Occipital lobe (tissue), 1 donor: ENCODE measurements at regions not wholly inside any gene's neighbourhood (a gene's known extent, or its start where the extent isn't known, plus 50 kb on each side); places are given as distances from the start of the nearest gene placed in this dataset.
"Not testable (repeated sequence)": the region's sequence is repeated elsewhere in the genome, so short reads cannot be mapped to it uniquely, and the experiment has no call there.

Experiments
- DNase-seq: peaks from one replicate; lab custom pipeline; 2025; lab: John Stamatoyannopoulos, UW

DNA sequence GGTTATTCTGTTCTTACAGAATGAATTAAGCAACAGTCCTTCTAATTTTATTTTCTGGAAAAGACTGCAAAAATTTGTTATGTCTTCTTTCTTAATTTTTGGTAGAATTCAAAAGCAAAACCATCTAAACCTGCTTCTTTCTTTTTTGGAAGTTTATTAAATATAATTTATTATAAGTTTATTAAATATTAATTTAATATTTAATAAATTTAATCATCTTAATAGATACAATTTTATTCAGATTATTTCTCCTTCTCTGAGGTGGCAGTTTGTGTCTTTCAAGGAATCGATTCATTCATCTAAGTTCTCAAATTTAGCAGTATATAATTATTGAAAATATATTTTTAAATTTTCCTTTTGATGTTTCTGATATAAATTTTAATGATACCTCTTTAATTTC is 837.5 kb upstream of the LRRC4C start:
- DNase-seq = no peak

DNA sequence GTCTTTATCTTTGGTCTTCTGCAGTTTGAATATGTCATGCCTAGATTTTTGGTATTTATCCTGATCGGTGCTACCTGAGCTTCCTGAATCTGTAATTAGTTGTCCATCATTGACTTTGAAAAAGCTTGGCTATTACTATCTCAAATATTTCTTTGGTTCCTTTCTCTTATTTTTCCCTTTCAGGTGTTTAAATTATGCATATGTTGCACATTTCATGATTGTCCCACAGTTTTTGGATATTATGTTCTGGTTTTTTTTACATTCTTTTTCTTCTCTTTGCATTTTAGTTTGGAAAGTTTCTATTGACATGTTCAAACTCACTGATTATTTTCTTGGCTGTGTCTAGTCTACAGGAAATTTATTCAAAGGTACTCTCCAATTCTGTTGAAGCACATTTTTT is 840.3 kb upstream of the LRRC4C start:
- no peak for DNase-seq

DNA sequence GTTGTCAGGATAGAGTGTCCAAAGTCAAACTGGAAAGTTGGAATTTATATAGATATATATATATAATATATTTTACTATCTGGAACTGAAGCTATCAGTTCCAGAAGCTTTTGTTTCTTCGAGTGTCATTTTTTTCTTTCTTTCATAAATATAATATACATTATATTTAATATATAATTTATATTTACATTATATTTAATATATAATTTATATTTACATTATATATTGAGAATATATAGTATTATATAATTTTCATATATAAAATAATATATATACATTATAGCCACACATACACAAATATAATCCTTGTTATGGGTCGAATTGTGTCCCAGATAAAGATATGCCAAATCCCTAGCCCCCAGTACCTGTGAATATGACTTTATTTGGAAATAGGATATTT is 842.3 kb upstream of the LRRC4C start:
- DNase-seq = no peak

DNA sequence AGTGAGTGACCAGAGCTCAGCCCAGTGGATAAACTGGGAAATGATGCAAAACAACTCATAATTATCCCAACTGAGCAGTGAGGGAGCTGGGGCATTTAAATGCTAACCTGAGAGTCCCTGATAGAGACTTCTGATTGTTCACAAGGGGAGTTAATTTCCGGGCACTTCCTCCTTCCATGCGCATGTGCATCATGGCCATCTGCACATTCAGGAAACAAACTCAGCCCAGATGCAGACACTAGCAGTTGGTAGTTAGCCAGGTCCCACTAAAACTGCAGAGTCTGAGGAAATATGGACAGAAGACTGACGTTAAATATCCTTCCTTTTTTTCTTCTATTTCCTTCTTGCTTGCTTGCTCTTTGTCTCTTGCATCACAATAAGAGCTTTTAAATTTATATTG is 852.1 kb upstream of the LRRC4C start:
- DNase-seq = no peak

DNA sequence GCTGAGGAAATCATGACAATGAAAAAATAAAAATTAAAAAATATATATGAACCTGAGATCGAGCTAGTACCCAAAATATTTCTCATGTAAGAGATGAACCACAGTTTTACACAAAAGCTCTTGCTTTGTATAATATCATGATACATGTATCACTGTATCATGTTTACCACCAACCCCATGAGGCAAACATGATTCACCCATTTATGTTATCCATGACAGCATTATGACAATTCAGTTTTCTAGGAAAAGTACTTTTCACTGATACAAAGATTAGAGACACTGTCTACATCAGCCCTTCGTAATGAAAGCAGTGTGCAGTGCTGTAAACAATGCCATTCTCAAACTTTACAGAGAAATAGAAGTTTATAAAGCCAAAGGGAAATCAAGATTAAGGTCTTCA is 852.5 kb upstream of the LRRC4C start:
- no peak for DNase-seq

DNA sequence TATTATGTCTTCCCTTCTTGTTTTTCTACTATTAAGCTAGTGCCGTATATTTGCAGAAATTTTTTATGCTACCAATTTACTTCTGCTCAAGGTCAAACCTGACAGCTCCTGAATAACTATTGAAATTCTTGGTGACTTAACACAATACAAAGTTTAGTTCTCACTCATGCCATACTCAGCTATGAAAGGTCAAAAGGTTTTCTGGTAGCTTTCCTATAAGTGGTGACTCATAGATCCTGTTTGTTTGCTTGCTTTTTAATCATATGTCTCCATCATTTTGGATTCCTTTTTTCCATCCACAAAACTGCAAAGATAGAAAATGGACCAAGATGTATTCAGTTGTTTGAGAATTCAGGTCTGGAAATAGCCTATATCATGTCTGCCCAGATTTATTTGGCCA is 855.8 kb upstream of the LRRC4C start:
- no peak for DNase-seq

DNA sequence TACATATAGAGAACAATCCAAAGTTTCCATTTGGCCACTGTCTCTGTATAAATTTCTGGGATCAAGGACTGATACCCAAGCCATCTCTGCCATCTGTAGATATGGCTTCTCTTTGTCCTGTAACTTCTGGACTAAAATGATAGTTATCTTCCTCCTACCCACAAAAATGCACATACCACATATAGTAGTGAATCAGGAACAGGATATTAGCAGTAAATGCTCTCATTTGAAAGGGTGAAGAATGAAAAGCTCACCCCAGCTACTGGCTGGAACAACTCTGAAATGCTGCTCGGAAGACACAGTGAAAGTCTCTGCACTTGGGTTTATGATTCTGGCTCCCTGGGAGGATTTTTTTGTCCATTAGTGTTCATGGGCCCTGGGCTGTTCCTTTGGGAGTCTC is 856.4 kb upstream of the LRRC4C start:
- DNase-seq = no peak

DNA sequence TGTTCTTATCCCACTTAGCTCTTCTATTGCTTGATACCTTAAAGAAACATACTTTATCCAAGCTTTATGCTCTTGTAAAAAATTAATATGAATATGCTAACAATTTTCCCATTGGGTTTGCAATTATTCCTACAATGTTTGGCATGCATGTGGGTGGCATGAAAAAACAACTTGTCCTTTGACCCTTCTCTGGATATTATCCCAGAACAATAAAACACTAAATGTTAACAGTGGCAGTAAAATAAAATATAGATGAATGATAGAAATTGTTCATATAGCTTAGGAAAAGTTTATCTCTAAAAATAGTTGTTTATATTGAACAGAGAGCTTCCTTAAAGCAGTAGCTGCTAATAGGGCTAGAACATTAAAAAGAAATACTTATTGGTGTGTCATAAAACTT is 860.5 kb upstream of the LRRC4C start:
- no peak for DNase-seq

DNA sequence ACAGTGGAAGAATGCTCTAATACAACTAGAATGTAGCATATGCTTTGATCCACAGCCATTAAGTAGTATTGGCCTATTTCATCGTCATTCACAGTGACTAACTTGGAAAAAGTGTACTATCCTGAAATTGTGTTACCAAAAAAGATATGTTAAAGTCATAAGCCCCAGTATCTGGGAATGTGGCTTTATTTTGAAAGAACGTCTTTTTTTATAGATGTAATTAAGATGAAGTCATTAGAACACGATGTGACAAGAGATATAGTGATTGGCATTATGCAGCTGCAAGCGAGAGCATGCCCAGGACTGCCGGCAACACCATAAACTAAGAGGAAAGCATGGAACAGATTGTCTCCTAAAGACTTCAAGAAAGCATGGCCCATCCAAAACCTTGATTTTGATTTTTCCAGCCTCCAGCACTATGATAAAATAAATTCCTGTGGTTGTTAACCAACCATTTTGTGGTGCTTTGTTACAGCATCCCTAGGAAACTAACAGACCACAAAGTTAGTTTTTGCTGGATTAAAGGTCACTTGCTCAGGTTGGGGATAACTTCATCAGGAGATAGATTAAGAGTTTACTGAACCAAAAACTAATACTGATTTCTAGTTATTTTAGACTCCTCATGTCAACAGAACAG is 870.6 kb upstream of the LRRC4C start:
- no peak for DNase-seq

DNA sequence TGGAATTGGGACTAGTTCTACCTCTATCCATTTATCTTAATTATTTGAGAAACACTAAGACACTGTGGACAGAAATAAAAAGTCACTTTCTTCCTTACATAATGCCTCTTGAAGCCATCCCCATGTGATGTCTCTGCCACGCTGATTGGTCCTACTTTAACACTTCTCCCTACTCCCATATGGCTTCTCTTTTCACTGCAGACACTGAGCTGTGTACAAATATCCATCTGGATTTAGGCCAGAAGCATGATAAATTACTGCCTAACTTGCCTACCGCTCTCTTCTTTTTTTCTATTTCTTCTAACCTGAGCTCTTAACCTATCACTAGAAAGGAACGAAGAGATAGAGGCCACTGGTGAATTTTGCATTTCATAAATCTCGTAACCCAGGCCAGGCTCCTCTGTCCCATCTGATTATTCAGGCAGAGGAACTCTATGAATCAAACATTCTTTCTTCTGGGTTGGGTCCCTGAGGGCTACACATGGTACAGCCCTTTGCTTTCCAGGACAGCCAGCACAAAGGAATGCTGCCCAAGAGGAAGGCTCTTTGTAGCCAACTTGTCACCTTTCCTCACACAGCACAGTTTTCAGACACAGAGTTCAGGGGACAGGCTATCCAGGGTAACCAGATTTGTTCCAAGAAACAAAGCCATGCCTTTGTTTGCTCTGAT is 878.5 kb upstream of the LRRC4C start:
- no peak for DNase-seq

DNA sequence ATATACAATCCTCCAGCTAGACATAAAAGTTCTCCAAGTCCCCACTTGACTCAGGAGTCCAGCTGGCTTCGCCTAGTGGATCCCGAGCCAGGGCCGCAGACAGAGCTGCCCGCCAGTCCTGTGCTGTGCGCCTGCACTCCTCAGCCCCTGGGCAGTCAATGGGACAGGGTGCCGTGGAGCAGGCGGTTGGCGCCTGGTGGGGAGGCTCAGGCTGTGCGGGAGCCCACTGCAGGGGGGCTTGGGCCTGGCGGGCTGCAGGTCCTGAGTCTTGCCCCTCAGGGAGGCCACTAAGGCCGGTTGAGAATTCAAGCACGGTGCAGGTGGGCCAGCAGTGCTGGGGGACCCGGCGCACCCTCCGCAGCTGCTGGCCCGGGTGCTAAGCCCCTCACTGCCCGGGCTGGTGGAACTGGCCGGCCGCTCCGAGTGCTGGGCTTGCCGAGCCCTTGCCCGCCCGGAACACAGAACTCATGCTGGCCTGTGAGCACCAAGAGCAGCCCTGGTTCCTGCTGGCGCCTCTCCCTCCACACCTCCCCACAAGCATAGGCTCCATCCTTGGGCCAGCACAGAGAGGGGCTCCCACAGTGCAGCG is 884.8 kb upstream of the LRRC4C start:
- no peak for DNase-seq

DNA sequence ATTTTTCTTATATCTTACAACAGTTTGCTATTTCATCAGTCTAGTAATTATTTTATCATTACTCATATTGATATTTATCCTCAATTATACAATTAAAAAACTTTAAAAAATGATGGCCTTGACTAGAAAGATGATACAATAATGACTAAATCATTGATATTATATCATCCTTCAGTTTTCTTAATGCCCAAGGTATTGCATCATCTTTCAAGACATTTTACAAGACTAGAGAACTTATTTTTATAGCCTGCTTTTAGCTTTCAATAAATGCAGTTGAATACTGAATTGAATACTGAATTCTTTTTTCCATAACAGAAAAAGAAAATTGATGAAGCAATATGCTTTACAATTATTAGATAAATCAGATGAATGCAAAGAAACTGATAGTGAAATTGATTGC is 886.5 kb upstream of the LRRC4C start:
- no peak for DNase-seq

DNA sequence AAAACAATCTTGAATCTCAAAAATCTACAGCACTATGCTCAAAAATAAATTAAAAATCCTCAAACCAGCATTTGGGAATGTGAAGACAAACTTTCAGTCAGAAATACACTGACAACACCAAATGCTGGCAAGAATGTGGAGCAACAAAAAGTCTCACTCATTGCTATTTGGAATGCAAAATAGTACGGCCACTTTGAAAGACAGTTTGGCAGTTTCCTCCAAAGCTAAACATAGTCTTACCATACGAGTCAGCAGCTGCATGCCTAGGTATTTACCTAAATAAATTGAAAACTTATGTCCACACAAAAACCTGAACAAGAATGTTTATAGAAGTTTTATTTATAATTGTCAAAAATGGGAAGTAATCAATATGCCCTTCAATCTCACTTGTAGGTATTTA is 904.2 kb upstream of the LRRC4C start:
- DNase-seq = no peak

DNA sequence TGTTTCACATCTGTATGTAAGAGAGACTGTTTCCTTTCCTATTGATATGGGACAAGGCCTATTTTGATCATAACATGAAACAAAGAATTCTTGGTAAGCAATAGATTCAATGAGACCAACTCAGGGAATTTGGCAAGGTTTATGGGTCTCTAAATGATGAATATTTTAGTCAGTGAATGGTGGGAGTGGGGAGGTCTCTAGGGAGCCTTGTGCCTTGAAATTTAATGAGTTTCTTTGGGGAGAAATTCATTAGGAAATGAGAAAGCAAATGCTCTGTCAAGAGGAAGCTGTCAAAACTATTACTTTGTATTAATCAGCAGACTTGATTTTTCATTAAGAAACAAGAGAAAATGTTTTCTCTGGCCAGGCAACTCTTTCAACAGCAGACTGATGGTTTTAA is 921.7 kb upstream of the API5 start:
- DNase-seq = no peak

DNA sequence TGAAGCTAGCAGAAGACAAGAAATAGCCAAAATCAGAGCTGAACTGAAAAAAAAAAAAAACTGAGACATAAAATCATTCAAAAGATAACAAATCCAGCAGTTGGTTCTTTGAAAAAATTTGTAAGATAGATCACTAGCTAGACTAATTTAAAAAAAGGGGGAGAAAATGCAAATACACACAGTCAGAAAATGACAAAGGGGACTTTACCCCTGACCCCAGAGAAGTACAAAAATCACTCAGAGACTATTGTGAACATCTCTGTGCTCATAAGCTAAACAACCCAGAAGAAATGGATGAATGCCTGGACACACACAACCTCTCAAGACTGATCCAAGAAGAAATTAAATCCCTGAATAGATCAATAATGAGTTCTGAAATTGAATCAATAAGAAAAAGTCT is 914.3 kb upstream of the API5 start:
- no peak for DNase-seq

DNA sequence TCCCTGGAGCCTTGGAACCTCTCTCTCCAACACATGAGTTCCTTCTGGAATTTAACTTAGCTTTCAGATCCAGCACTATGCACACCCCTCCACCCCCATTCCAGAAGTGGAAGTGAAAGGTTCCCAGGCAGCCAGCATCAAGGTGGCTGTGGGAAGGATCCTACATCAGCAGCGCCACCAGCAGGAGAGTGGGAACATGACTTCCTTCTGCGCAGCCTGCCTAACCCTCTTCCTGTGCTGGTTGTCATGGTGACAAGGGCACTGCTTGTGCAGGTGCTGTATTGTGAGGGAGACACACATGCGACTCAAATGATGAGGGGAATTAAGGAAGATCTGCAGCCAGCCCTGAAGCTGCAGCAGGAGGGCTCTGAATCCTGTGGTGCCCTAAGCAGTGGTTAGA is 904.5 kb upstream of the API5 start:
- no peak for DNase-seq

DNA sequence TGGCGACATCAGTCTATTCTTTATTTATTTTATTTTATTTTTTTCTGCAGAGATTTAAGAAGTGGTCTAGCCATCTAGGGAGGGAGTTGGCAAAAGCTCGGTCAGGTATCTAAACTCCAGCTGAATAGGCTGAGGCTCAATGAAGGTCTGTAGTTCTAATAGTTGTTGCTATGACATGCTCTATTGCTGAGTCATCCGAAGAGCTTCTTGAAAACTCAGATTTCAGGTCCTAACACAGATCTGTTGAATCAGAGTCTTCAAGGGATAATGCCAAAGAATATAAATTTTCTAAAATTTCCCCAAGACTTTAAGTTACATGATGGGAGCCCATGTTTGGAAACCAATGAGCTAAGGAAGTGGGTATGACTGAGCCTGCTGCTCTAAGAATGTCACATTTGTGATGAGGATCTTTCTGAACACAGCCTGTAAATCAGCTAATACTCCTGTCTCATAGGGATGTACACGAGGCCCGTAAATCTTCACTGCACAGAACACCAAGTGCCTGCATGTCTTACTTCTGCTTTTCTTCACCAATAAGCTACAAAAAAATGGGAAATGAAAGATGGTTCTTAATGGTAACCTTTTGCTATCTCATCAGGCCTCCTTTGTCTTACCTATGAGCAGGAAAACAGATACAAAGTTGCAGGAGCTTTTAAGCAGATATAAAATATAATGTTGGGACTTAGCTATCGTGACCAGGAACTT is 901.4 kb upstream of the API5 start:
- DNase-seq = no peak

DNA sequence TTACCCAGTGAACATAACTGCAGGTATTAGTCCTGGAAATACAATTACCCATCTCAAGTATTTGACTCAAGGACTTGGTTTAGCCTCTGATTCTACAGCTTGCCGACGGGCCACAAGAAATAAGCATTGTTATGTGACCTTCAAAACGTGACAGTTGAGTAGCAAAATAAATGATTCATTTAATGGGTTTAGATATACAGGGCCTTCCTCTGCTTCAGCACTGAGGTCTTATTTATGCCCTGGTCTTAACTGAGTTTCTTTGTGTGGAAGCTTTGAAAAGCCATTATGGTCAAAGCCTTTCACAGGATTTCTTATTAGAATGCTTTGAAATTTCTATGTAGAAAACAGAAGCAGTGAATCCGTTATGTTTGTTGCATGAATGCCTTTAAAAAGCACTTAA is 899.2 kb upstream of the API5 start:
- no peak for DNase-seq

DNA sequence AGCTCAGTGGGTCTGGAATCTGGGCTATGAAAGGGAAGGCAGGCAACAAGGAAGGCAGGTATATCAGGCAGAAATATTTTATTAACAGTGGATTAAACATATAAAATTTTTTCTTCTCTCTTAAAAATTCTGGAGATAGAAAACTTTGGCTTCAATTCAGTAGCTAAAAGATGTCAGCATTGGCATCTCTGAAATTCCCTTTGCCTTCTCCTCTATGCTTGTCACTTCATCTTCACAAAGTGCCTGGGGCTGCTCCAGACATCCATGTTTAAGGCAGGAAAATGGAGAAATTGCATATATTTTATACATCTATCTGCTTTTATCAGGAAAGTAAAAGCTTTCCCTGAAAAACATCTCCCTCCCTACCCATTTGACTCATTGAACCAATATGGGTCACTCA is 894.1 kb upstream of the API5 start:
- DNase-seq = no peak

DNA sequence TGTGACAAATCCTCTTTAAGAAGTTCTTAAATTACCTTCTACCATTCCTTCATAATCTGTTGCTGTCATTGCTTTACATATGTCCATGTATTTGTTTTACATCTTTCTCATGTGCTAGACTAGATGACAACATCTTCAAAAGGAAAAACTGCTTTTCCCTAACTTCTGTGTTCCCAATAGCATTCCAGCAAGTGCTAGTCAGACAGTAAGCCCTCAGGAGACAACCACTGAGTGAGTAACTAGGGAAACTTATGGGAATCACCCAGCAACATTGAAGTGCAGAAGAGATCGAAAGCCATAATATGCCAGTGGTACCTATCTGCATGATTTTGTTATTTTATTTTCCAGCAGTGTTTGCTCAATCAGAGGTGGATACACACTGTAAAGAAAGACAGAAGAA is 889.7 kb upstream of the API5 start:
- no peak for DNase-seq

DNA sequence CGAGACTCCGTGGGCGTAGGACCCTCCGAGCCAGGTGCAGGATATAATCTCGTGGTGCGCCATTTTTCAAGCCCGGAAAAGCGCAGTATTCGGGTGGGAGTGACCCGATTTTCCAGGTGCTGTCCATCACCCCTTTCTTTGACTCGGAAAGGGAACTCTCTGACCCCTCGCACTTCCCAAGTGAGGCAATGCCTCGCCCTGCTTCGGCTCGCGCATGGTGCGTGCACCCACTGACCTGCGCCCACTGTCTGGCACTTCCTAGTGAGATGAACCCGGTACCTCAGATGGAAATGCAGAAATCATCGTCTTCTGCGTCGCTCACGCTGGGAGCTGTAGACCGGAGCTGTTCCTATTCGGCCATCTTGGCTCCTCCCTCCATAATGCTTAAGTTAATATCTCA is 876.9 kb upstream of the API5 start:
- DNase-seq = not testable (repeated sequence)

DNA sequence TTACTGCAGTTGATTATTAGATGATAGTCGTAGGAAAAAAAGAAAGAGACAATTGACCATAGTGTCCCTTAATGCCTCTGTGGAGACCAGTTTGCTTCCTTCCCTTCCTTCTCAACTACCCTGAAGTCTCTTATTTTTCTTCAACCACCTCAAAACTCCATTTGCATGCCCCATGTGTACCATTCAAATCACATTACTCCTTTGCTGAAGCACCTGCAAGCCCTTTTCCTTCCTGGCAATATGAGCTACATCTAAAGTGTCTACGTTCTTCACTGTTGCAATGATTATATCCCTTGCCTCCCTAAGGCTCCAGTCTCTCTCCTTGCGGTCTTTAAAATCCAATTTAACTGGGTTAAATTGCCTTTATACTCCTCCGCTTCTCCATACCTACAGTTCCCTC is 867.4 kb upstream of the API5 start:
- no peak for DNase-seq
